OCI-M1 (cell line): ENCODE measurements at regions not wholly inside any gene's neighbourhood (a gene's known extent, or its start where the extent isn't known, plus 50 kb on each side); places are given as distances from the start of the nearest gene placed in this dataset.
A peak's percentile ranks its signal among the peaks of the same experiment; 100 is the strongest.
"Not testable (repeated sequence)": the region's sequence is repeated elsewhere in the genome, so short reads cannot be mapped to it uniquely, and the experiment has no call there.

Experiments used
- DNase-seq: peaks from one replicate; lab custom pipeline; 2025; lab: John Stamatoyannopoulos, UW

- no peak for DNase-seq
Measured at GRCh38 chr6:115441651-115442050, 619.0 kb downstream of the FRK start.

- DNase-seq, result no peak
Measured at GRCh38 chr6:115415378-115415777, 645.3 kb downstream of the FRK start.

GRCh38 chr6:115414916-115415315 is 645.8 kb downstream of the FRK start:
- not testable (repeated sequence) for DNase-seq

GRCh38 chr6:115411756-115412155 is 648.9 kb downstream of the FRK start:
- DNase-seq, result no peak

GRCh38 chr6:115404446-115404845 is 656.2 kb downstream of the FRK start:
- no peak for DNase-seq

- DNase-seq, result no peak
Measured at GRCh38 chr6:115398607-115399006, 662.1 kb downstream of the FRK start.

GRCh38 chr6:115396112-115396906 is 664.4 kb downstream of the FRK start:
- no peak for DNase-seq

- DNase-seq, result no peak
Measured at GRCh38 chr6:115393821-115394220, 666.9 kb downstream of the FRK start.

GRCh38 chr6:115370202-115370601 is 690.5 kb downstream of the FRK start:
- DNase-seq, result no peak

- no peak for DNase-seq
Measured at GRCh38 chr6:115365783-115366182, 694.9 kb downstream of the FRK start.

GRCh38 chr6:115363379-115363778 is 697.3 kb downstream of the FRK start:
- no peak for DNase-seq

GRCh38 chr6:115362234-115362633 is 698.5 kb downstream of the FRK start:
- DNase-seq, result no peak

- DNase-seq, result no peak
Measured at GRCh38 chr6:115360602-115361325, 699.9 kb downstream of the FRK start.

GRCh38 chr6:115358616-115359015 is 702.1 kb downstream of the FRK start:
- no peak for DNase-seq

- no peak for DNase-seq
Measured at GRCh38 chr6:115356371-115356770, 704.3 kb downstream of the FRK start.

GRCh38 chr6:115323001-115323400 is 737.7 kb downstream of the FRK start:
- no peak for DNase-seq

GRCh38 chr6:115319823-115320222 is 740.9 kb downstream of the FRK start:
- no peak for DNase-seq

GRCh38 chr6:115310156-115310555 is 750.5 kb downstream of the FRK start:
- no peak for DNase-seq

GRCh38 chr6:115302731-115303130 is 758.0 kb downstream of the FRK start:
- DNase-seq, result no peak

- peak; percentile 10 for DNase-seq
Measured at GRCh38 chr6:115287467-115287866, 773.2 kb downstream of the FRK start.

GRCh38 chr6:115276881-115277565 is 783.7 kb downstream of the FRK start:
- DNase-seq, result no peak

- DNase-seq, result no peak
Measured at GRCh38 chr6:115272311-115272710, 788.4 kb downstream of the FRK start.

GRCh38 chr6:115271434-115271833 is 789.3 kb downstream of the FRK start:
- peak; percentile 18 for DNase-seq
